BLaER1 (cell line): ENCODE measurements at regions not wholly inside any gene's neighbourhood (a gene's known extent, or its start where the extent isn't known, plus 50 kb on each side); places are given as distances from the start of the nearest gene placed in this dataset.
"Not testable (repeated sequence)": the region's sequence is repeated elsewhere in the genome, so short reads cannot be mapped to it uniquely, and the experiment has no call there.

Experiments
- H3K27ac ChIP-seq: shearing (Covaris generic); formaldehyde crosslinking; 2 replicates; pipeline ENCODE4 v1.8.1; 2022
- H3K27me3 ChIP-seq: shearing (Covaris generic); formaldehyde crosslinking; 2 replicates; pipeline ENCODE4 v1.8.1; 2022
- H3K36me3 ChIP-seq: shearing (Covaris generic); formaldehyde crosslinking; 2 replicates; pipeline ENCODE4 v1.8.1; 2022
- H3K4me1 ChIP-seq: shearing (Covaris generic); formaldehyde crosslinking; 2 replicates; pipeline ENCODE4 v1.8.1; 2022
- H3K4me2 ChIP-seq: shearing (Covaris generic); formaldehyde crosslinking; 2 replicates; pipeline ENCODE4 v1.8.1; 2022
- H3K4me3 ChIP-seq: shearing (Covaris generic); formaldehyde crosslinking; 2 replicates; pipeline ENCODE4 v1.8.1; 2022
- H3K9ac ChIP-seq: shearing (Covaris generic); formaldehyde crosslinking; 2 replicates; pipeline ENCODE4 v1.8.1; 2022
- H3K9me3 ChIP-seq: shearing (Covaris generic); formaldehyde crosslinking; 2 replicates; pipeline ENCODE4 v1.8.1; 2022
- H4K20me1 ChIP-seq: shearing (Covaris generic); formaldehyde crosslinking; 2 replicates; pipeline ENCODE4 v1.8.1; 2022
- Cebpa-rat ChIP-seq: shearing (Covaris generic); IDR thresholded peaks from 2 replicates; pipeline ENCODE4 v1.8.1; 2022

- no peaks in the 10 kb centered on the region for H3K27me3 ChIP-seq
Observed at GRCh38 chr3:65017359-65017758, 329.6 kb upstream of the ADAMTS9 start.

GRCh38 chr3:65015711-65016110 is 327.9 kb upstream of the ADAMTS9 start:
- Histone ChIP-seq H3K4me3 (no peak overlapping the region), H3K27me3 (no peaks in the 10 kb centered on the region), H3K36me3 (no peaks in the 10 kb centered on the region), H3K27ac (no peak overlapping the region), H3K4me1 (no peaks in the 10 kb centered on the region), H3K4me2 (no peak overlapping the region), H4K20me1 (no peaks in the 10 kb centered on the region), H3K9me3 (peaks cover 6% of the 10 kb centered on the region; the same call in 1 of the 2 replicates), H3K9ac (no peak overlapping the region)
- TF ChIP-seq Cebpa-rat = no peak

More at GRCh38 chr3:65017359-65017758, 329.6 kb upstream of the ADAMTS9 start:
- TF ChIP-seq Cebpa-rat = no peak
- Histone ChIP-seq H4K20me1 (no peaks in the 10 kb centered on the region), H3K9me3 (peaks cover 6% of the 10 kb centered on the region; the same call in 1 of the 2 replicates), H3K9ac (no peak overlapping the region), H3K36me3 (no peaks in the 10 kb centered on the region), H3K4me2 (no peak overlapping the region), H3K4me1 (no peaks in the 10 kb centered on the region), H3K4me3 (no peak overlapping the region), H3K27ac (no peak overlapping the region)

DNA sequence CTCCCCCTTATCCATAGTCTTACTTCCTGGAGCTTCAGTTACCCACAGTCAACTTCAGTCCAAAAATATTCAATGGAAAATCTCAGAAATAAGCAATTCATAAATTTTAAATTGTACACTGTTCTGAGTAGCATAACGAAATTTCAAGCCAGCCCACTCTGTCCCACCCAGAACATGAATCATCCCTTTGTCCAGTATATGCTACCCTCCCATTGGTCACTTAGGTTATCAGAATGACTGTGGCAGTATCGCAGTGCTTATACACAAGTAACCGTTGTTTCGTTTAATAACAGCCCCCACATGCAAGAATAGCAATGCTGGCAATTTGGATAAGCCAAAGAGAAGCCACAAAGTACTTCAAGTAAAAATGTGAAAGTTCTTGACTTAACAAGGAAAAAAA is 325.3 kb upstream of the ADAMTS9 start:
- TF ChIP-seq Cebpa-rat = no peak
- Histone ChIP-seq H3K9ac (no peak overlapping the region), H3K9me3 (peaks cover 6% of the 10 kb centered on the region; the same call in 1 of the 2 replicates), H3K27ac (no peak overlapping the region), H3K4me3 (no peak overlapping the region), H3K36me3 (no peaks in the 10 kb centered on the region), H4K20me1 (no peaks in the 10 kb centered on the region), H3K4me2 (no peak overlapping the region), H3K27me3 (no peaks in the 10 kb centered on the region), H3K4me1 (peaks cover 5% of the 10 kb centered on the region)

GRCh38 chr3:65006300-65006739 is 318.5 kb upstream of the ADAMTS9 start:
- H3K27ac ChIP-seq = no peak overlapping the region
- no peak for TF ChIP-seq Cebpa-rat
- no peak overlapping the region for H3K9ac ChIP-seq
- no peak overlapping the region for H3K4me2 ChIP-seq
- H3K27me3 ChIP-seq = no peaks in the 10 kb centered on the region
- H4K20me1 ChIP-seq = no peaks in the 10 kb centered on the region
- no peaks in the 10 kb centered on the region for H3K36me3 ChIP-seq
- H3K4me3 ChIP-seq = no peak overlapping the region
- no peaks in the 10 kb centered on the region for H3K9me3 ChIP-seq
- peaks cover 28% of the 10 kb centered on the region for H3K4me1 ChIP-seq

DNA sequence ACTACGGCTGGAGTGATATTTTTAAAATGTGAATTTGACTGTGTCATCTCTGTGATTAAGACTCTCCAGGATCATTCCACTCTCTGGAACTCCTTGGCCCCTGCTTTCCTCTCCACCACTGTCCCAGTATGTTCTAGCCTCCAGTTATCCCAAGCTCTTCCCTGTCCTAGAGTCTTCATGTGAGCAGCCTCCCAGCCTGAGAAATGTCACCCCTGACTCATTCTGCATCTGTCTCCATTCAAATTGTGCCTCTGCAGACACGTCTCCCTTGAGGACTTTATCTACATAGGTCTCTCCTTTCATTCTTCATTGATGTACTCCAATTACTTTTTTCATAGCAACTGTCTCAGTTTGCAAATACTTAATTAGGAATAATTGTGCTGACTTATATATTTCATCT is 317.7 kb upstream of the ADAMTS9 start:
- H3K27ac ChIP-seq = no peak overlapping the region
- no peak for TF ChIP-seq Cebpa-rat

DNA sequence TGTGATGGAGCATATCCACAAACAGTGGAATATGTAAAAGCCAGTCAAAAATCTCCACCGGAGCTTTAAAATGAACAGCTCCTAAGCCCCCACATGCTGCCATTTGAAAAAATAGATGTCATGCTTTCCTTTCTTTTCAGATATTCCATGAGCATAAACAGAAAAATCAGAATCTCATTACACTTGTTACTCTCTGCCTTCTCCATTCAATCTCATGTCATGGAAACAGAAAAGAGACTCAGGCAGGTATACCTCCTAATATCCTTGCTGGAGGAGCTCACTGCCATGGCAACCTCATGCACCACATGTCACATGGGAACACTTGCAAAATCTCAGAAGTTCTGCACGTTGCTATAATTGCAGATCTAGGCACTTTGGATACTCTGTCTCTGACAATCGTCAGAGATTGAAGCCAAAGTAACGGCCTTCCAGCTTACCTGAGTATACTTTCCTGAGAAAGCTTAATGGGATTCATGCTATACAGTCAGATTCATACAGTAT is 317.0 kb upstream of the ADAMTS9 start:
- no peaks in the 10 kb centered on the region for H3K9me3 ChIP-seq
- peak overlapping the region; percentile 48 for H3K4me2 ChIP-seq
- no peaks in the 10 kb centered on the region for H4K20me1 ChIP-seq
- H3K27ac ChIP-seq = no peak overlapping the region
- H3K4me1 ChIP-seq = peaks cover 28% of the 10 kb centered on the region
- no peak overlapping the region for H3K4me3 ChIP-seq
- no peaks in the 10 kb centered on the region for H3K27me3 ChIP-seq
- TF ChIP-seq Cebpa-rat = no peak
- H3K9ac ChIP-seq = no peak overlapping the region
- no peaks in the 10 kb centered on the region for H3K36me3 ChIP-seq

More for the DNA sequence above, 317.7 kb upstream of the ADAMTS9 start:
- Histone ChIP-seq H3K4me1 (peaks cover 28% of the 10 kb centered on the region), H3K36me3 (no peaks in the 10 kb centered on the region), H3K4me2 (no peak overlapping the region), H4K20me1 (no peaks in the 10 kb centered on the region), H3K9me3 (no peaks in the 10 kb centered on the region), H3K9ac (no peak overlapping the region), H3K4me3 (no peak overlapping the region), H3K27me3 (no peaks in the 10 kb centered on the region)

DNA sequence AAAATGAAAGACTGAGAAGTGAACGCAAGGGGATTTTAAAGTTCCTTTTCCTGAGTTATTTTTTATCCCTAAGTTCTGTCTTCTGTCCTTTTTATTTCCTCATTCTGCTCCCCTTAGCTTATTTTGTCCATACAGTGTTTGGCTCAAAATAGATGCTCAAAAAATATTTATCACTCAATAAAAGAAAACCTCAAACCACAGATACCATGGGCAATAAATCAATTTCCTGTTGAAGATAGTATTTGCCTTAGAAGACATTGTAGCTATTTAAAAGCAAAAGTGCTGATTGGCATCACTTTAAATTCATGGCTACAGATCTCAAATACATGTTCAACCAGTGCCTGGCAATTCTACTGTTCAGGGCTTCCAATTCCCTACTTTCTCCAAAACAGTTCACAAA is 316.5 kb upstream of the ADAMTS9 start:
- peak overlapping the region; percentile 48 for H3K4me2 ChIP-seq
- H3K27ac ChIP-seq = no peak overlapping the region
- H3K27me3 ChIP-seq = no peaks in the 10 kb centered on the region
- no peaks in the 10 kb centered on the region for H3K9me3 ChIP-seq
- no peaks in the 10 kb centered on the region for H3K36me3 ChIP-seq
- H3K9ac ChIP-seq = no peak overlapping the region
- no peaks in the 10 kb centered on the region for H4K20me1 ChIP-seq
- no peak for TF ChIP-seq Cebpa-rat
- H3K4me3 ChIP-seq = no peak overlapping the region
- peaks cover 28% of the 10 kb centered on the region for H3K4me1 ChIP-seq

DNA sequence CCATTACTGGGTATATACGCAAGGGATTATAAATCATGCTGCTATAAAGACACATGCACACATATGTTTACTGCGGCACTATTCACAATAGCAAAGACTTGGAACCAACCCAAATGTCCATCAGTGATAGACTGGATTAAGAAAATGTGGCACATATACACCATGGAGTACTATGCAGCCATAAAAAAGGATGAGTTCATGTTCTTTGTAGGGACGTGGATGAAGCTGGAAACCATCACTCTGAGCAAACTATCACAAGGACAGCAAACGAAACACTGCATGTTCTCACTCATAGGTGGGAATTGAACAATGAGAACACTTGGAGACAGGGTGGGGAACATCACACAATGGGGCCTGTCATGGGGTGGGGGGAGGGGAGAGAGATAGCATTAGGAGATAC is 313.3 kb upstream of the ADAMTS9 start:
- H3K4me2 ChIP-seq, H3K27ac ChIP-seq, H3K36me3 ChIP-seq, H3K9ac ChIP-seq, H4K20me1 ChIP-seq, H3K4me3 ChIP-seq, H3K9me3 ChIP-seq, H3K27me3 ChIP-seq: not testable (repeated sequence)
- H3K4me1 ChIP-seq = peaks cover 33% of the 10 kb centered on the region

DNA sequence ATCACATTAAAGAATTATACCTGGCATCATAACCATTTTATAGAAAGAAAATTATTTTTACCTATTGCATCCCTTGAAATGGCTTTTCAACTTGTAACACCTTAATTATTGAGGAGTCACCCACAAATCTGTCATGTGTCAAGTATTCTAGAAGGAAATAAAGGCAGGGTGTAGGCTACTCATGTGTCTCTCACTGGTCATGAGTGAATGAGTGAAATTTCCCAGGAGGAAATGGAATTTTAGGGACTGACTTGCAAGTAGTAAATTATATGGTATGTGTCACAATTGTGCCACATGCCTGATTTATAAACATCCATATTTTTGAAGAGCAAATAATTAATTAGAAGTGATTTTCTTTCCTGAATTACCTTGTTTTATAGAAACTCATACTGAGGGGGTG is 310.5 kb upstream of the ADAMTS9 start:
- Histone ChIP-seq H3K9me3 (no peaks in the 10 kb centered on the region), H3K4me3 (no peak overlapping the region), H3K9ac (no peak overlapping the region), H3K36me3 (no peaks in the 10 kb centered on the region), H3K4me2 (no peak overlapping the region), H3K27me3 (no peaks in the 10 kb centered on the region), H4K20me1 (no peaks in the 10 kb centered on the region), H3K27ac (no peak overlapping the region), H3K4me1 (peaks cover 26% of the 10 kb centered on the region)
- no peak for TF ChIP-seq Cebpa-rat

DNA sequence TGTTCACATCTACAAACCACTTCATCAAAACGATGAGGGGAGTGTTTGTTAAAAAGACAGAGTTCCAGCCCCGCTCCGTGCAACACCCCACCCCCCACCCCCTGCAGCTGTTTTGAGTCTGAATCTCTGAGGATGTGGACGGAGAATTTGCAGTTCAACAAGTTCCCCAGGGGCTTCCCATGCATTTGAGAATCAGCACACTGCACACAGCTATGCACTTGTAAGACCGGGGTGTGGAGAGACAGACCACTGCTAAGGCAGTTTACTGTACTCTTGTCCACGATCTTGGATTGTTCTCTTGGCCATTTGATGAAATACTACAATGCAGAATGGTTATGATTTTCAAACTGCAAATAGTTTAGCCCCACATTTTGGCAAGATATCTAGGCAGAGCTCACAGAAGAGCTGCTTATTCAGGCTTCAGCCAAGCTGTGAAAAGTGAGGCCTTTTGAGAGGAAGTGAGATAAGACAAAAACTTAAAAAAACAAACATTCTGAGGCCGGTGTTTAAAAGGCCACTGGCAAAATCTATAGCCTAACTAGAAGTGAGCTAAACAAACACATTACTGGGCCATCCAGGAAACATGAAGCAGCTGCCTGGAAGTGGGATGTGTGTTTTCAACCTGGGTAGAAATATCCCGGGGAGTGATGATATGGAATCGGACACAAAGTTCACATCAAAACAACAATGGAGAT is 308.2 kb upstream of the ADAMTS9 start:
- TF ChIP-seq Cebpa-rat = no peak
- H3K27me3 ChIP-seq = no peaks in the 10 kb centered on the region
- peak overlapping the region; percentile 58 for H3K4me2 ChIP-seq
- H3K27ac ChIP-seq = peak overlapping the region; percentile 77
- peaks cover 33% of the 10 kb centered on the region for H3K4me1 ChIP-seq
- peak overlapping the region; percentile 36; the same call in 1 of the 2 replicates for H3K9ac ChIP-seq
- no peaks in the 10 kb centered on the region for H4K20me1 ChIP-seq
- H3K4me3 ChIP-seq = no peak overlapping the region
- no peaks in the 10 kb centered on the region for H3K36me3 ChIP-seq
- H3K9me3 ChIP-seq = no peaks in the 10 kb centered on the region

- Histone ChIP-seq H3K4me3 (no peak overlapping the region), H3K9ac (no peak overlapping the region), H3K4me2 (no peak overlapping the region), H3K36me3 (no peaks in the 10 kb centered on the region), H3K9me3 (no peaks in the 10 kb centered on the region), H3K27me3 (no peaks in the 10 kb centered on the region), H4K20me1 (no peaks in the 10 kb centered on the region), H3K4me1 (peaks cover 33% of the 10 kb centered on the region), H3K27ac (no peak overlapping the region)
- no peak for TF ChIP-seq Cebpa-rat
Observed at GRCh38 chr3:64993781-64994180, 306.0 kb upstream of the ADAMTS9 start.
